ENCODE measurements at regions not wholly inside any gene's neighbourhood (a gene's known extent, or its start where the extent isn't known, plus 50 kb on each side); places are given as distances from the start of the nearest gene placed in this dataset.

DNA sequence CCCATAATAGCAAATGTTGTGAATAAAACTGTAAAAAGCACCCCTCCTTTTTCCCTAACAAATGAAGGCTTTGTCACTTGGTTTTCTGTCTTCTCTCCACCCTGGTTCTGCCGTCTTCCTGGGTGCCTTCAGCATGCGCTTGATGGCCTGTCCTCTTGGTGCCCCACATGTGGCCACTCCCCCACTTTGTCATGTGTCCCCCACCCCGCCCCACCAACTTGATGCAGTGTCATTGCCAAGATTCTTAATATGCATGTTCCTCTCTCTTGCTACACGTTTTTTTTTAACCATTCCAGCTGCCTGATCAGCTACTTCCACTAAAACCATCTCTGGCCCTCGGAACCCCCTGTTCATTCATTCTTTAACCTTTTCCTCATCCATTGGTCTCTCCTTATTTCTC lies 340.3 kb downstream of the QKI start:
- Histone ChIP-seq H3K9me1 (ENCODE audit: control insufficient read depth, extremely low read depth, insufficient read depth, low read length) (no peaks in the 10 kb centered on the region), H3K4me1 (ENCODE audit: control insufficient read depth, extremely low read depth, insufficient read depth, low read length) (peaks cover 15% of the 10 kb centered on the region), H3K9ac (ENCODE audit: control insufficient read depth, extremely low read depth, insufficient read depth, low read length) (no peak overlapping the region), H3K9me3 (ENCODE audit: control insufficient read depth, low read depth, low read length) (peaks cover 1% of the 10 kb centered on the region), H4K20me1 (ENCODE audit: control insufficient read depth, extremely low read depth, insufficient read depth, low read length) (no peaks in the 10 kb centered on the region), H3K27me3 (ENCODE audit: control insufficient read depth, extremely low read depth, insufficient read depth, low read length) (no peaks in the 10 kb centered on the region), H2AFZ (ENCODE audit: control insufficient read depth, low read length) (no peak overlapping the region), H3K4me2 (ENCODE audit: control insufficient read depth, extremely low read depth, insufficient read depth, low read depth, low read length) (no peak overlapping the region), H3K36me3 (ENCODE audit: control insufficient read depth in 2 of 2, extremely low read depth in 1 of 2, insufficient read depth in 2 of 2, low read length in 2 of 2) (no peaks in the 10 kb centered on the region), H3K4me3 (ENCODE audit: control insufficient read depth in 2 of 3, extremely low read depth in 1 of 3, insufficient read depth in 2 of 3, low read depth in 1 of 3, low read length in 3 of 3) (no peak overlapping the region), H3K27ac (ENCODE audit: control insufficient read depth, insufficient read depth, low read length) (no peak overlapping the region), H3K79me2 (ENCODE audit: control insufficient read depth, insufficient read depth, low read length) (no peaks in the 10 kb centered on the region)
- TF ChIP-seq, protein P1, sequence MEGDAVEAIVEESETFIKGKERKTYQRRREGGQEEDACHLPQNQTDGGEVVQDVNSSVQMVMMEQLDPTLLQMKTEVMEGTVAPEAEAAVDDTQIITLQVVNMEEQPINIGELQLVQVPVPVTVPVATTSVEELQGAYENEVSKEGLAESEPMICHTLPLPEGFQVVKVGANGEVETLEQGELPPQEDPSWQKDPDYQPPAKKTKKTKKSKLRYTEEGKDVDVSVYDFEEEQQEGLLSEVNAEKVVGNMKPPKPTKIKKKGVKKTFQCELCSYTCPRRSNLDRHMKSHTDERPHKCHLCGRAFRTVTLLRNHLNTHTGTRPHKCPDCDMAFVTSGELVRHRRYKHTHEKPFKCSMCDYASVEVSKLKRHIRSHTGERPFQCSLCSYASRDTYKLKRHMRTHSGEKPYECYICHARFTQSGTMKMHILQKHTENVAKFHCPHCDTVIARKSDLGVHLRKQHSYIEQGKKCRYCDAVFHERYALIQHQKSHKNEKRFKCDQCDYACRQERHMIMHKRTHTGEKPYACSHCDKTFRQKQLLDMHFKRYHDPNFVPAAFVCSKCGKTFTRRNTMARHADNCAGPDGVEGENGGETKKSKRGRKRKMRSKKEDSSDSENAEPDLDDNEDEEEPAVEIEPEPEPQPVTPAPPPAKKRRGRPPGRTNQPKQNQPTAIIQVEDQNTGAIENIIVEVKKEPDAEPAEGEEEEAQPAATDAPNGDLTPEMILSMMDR (optimal IDR thresholded peaks at IDR 0.05 in 1 of 3, IDR thresholded peaks at IDR 0.05 in 1 of 3, conservative IDR thresholded peaks at IDR 0.05 in 1 of 3; ENCODE audit: extremely low read depth in 1 of 3, insufficient read depth in 2 of 3, low read length in 3 of 3) = no peak
- no peak for TF ChIP-seq EZH2 (IDR thresholded peaks at IDR 0.05; ENCODE audit: low read length)
- no peak for FAIRE-seq
- dilution Hi-C loops (cut with MboI; ENCODE audit: extremely low pct_ligation_motif_present, low sequenced_read_pairs) = no loop called here
- DNase-seq (ENCODE audit: low read depth, low spot score) = no peak

DNA sequence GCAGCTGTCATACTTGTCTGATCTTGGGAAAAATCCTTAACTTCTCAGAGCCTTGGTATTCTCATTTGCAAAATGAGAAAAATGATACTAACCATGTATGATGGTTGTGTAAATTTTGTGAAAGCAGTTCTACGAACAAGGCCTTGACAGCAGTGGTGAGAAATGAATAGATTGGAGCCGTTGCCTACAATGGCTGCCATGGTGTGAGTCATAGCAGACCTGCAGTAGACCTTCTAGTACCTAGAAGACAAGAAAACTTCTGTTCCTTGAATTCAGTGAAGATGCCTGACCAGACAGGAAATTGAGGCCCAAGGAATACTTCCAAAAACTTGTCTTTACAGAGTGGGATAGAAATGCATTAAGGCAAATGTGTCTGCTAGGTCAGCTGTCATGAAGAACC lies 338.9 kb downstream of the QKI start:
- FAIRE-seq (no peak), DNase-seq (ENCODE audit: low read depth, low spot score) (no peak)
- Histone ChIP-seq H3K9me3 (ENCODE audit: control insufficient read depth, low read depth, low read length) (peaks cover 1% of the 10 kb centered on the region), H3K27ac (ENCODE audit: control insufficient read depth, insufficient read depth, low read length) (no peak overlapping the region), H3K36me3 (ENCODE audit: control insufficient read depth in 2 of 2, extremely low read depth in 1 of 2, insufficient read depth in 2 of 2, low read length in 2 of 2) (no peaks in the 10 kb centered on the region), H2AFZ (ENCODE audit: control insufficient read depth, low read length) (no peak overlapping the region), H3K4me2 (ENCODE audit: control insufficient read depth, extremely low read depth, insufficient read depth, low read depth, low read length) (no peak overlapping the region), H3K4me3 (ENCODE audit: control insufficient read depth in 2 of 3, extremely low read depth in 1 of 3, insufficient read depth in 2 of 3, low read depth in 1 of 3, low read length in 3 of 3) (no peak overlapping the region), H3K4me1 (ENCODE audit: control insufficient read depth, extremely low read depth, insufficient read depth, low read length) (peaks cover 15% of the 10 kb centered on the region), H3K9me1 (ENCODE audit: control insufficient read depth, extremely low read depth, insufficient read depth, low read length) (no peaks in the 10 kb centered on the region), H3K79me2 (ENCODE audit: control insufficient read depth, insufficient read depth, low read length) (no peaks in the 10 kb centered on the region), H4K20me1 (ENCODE audit: control insufficient read depth, extremely low read depth, insufficient read depth, low read length) (no peaks in the 10 kb centered on the region), H3K9ac (ENCODE audit: control insufficient read depth, extremely low read depth, insufficient read depth, low read length) (no peak overlapping the region), H3K27me3 (ENCODE audit: control insufficient read depth, extremely low read depth, insufficient read depth, low read length) (no peaks in the 10 kb centered on the region)
- TF ChIP-seq, protein P1 (optimal IDR thresholded peaks at IDR 0.05 in 1 of 3, IDR thresholded peaks at IDR 0.05 in 1 of 3, conservative IDR thresholded peaks at IDR 0.05 in 1 of 3; ENCODE audit: extremely low read depth in 1 of 3, insufficient read depth in 2 of 3, low read length in 3 of 3) = no peak
- TF ChIP-seq EZH2 (IDR thresholded peaks at IDR 0.05; ENCODE audit: low read length) = no peak
- dilution Hi-C loops (cut with MboI; ENCODE audit: extremely low pct_ligation_motif_present, low sequenced_read_pairs) = no loop called here

All from keratinocyte (primary cell).